SU-DHL-6 (cell line): ENCODE measurements at regions not wholly inside any gene's neighbourhood (a gene's known extent, or its start where the extent isn't known, plus 50 kb on each side); places are given as distances from the start of the nearest gene placed in this dataset.

ENCODE experiments used
- CTCF ChIP-seq: fragments of 200-600 bp; sonication (generic); IDR thresholded peaks from one replicate; pipeline ENCODE4 v1.5.1; 2017; ENCODE audit warnings: antibody characterized with exemption, mild to moderate bottlenecking, low read length, moderate library complexity; ENCODE audit not compliant: insufficient read depth, poor library complexity, severe bottlenecking
- EZH2phosphoT487 ChIP-seq: fragments of 200-600 bp; sonication (generic), shearing (Covaris generic); conservative IDR thresholded peaks from 2 replicates; pipeline ENCODE4 v1.6.1; 2018; ENCODE audit warnings: mild to moderate bottlenecking, antibody characterized with exemption, low read length, moderate library complexity, mixed read lengths

GRCh38 chr4:4762300-4762699 lies 97.2 kb upstream of the MSX1 start:
- no peak for TF ChIP-seq CTCF
- no peak for TF ChIP-seq EZH2phosphoT487
